H9 (cell line): ENCODE measurements at regions not wholly inside any gene's neighbourhood (a gene's known extent, or its start where the extent isn't known, plus 50 kb on each side); places are given as distances from the start of the nearest gene placed in this dataset.

Source experiments
- DNase-seq: peaks from one replicate; pipeline ENCODE4 v3.0.0-alpha.2; 2017
- H2AFZ ChIP-seq: one replicate; pipeline ENCODE4 v1.6.1; 2013; ENCODE audit warnings: mild to moderate bottlenecking, low read length, control low read depth, moderate library complexity
- H2AK5ac ChIP-seq: 2 replicates; pipeline ENCODE4 v1.6.1; 2013; ENCODE audit warnings: low read length, control low read depth, mixed read lengths; ENCODE audit not compliant: insufficient read length
- H2BK120ac ChIP-seq: one replicate; pipeline ENCODE4 v1.6.1; 2013; ENCODE audit warnings: low read depth, mild to moderate bottlenecking, low read length, control low read depth, inconsistent platforms; ENCODE audit not compliant: poor library complexity, severe bottlenecking
- H2BK12ac ChIP-seq: 2 replicates; pipeline ENCODE4 v1.6.1; 2013; ENCODE audit warnings: low read length, control low read depth, mixed read lengths, low read depth; ENCODE audit not compliant: insufficient read length
- H2BK15ac ChIP-seq: 2 replicates; pipeline ENCODE4 v1.6.1; 2013; ENCODE audit warnings: low read depth, low read length, control low read depth
- H2BK20ac ChIP-seq: one replicate; pipeline ENCODE4 v1.6.1; 2013; ENCODE audit warnings: low read depth, mild to moderate bottlenecking, low read length, control low read depth, inconsistent platforms; ENCODE audit not compliant: poor library complexity, severe bottlenecking
- H2BK5ac ChIP-seq: 2 replicates; pipeline ENCODE4 v1.6.1; 2013; ENCODE audit warnings: low read length, control low read depth, mixed read lengths; ENCODE audit not compliant: insufficient read length
- H3K14ac ChIP-seq: 2 replicates; pipeline ENCODE4 v1.6.1; 2013; ENCODE audit warnings: low read length, control low read depth; ENCODE audit not compliant: insufficient read depth
- H3K18ac ChIP-seq: 2 replicates; pipeline ENCODE4 v1.6.1; 2013; ENCODE audit warnings: low read depth, mild to moderate bottlenecking, mixed read lengths, low read length, control low read depth; ENCODE audit not compliant: insufficient read length
- H3K23ac ChIP-seq: 2 replicates; pipeline ENCODE4 v1.6.1; 2013; ENCODE audit warnings: low read length, control low read depth, mixed read lengths, low read depth; ENCODE audit not compliant: insufficient read length
- H3K23me2 ChIP-seq: 2 replicates; pipeline ENCODE4 v1.6.1; 2013; ENCODE audit warnings: low read depth, mild to moderate bottlenecking, mixed read lengths, low read length, control low read depth; ENCODE audit not compliant: insufficient read length, poor library complexity, severe bottlenecking
- H3K27ac ChIP-seq: 2 replicates; pipeline ENCODE4 v1.5.1; 2013; ENCODE audit warnings: low read length, control low read depth, mixed read lengths, low read depth; ENCODE audit not compliant: insufficient read length
- H3K27me3 ChIP-seq: 2 replicates; pipeline ENCODE4 v1.6.1; 2013; ENCODE audit warnings: low read length, control low read depth, inconsistent platforms; ENCODE audit not compliant: insufficient read depth
- H3K4ac ChIP-seq: 2 replicates; pipeline ENCODE4 v1.6.1; 2013; ENCODE audit warnings: low read depth, mild to moderate bottlenecking, control low read depth, inconsistent platforms, low read length, moderate library complexity
- H3K4me1 ChIP-seq: 2 replicates; pipeline ENCODE4 v1.6.1; 2013; ENCODE audit warnings: low read length, control low read depth, inconsistent platforms; ENCODE audit not compliant: insufficient read depth
- H3K4me2 ChIP-seq: 2 replicates; pipeline ENCODE4 v1.6.1; 2013; ENCODE audit warnings: low read length, control low read depth, mixed read lengths; ENCODE audit not compliant: insufficient read length, insufficient read depth
- H3K56ac ChIP-seq: 2 replicates; pipeline ENCODE4 v1.6.1; 2013; ENCODE audit warnings: low read depth, mild to moderate bottlenecking, mixed read lengths, low read length, control low read depth; ENCODE audit not compliant: insufficient read length
- H3K79me1 ChIP-seq: 2 replicates; pipeline ENCODE4 v1.6.1; 2013; ENCODE audit warnings: low read depth, mild to moderate bottlenecking, moderate library complexity, low read length, control low read depth, inconsistent platforms; ENCODE audit not compliant: insufficient read depth, poor library complexity, severe bottlenecking
- H3K79me2 ChIP-seq: 2 replicates; pipeline ENCODE4 v1.6.1; 2013; ENCODE audit warnings: low read length, control low read depth, inconsistent platforms; ENCODE audit not compliant: insufficient read depth
- H3K9ac ChIP-seq: 2 replicates; pipeline ENCODE4 v1.6.1; 2013; ENCODE audit warnings: low read length, control low read depth, mixed read lengths; ENCODE audit not compliant: insufficient read length; ENCODE audit errors: extremely low read depth
- H3K9me3 ChIP-seq: one replicate; pipeline ENCODE4 v1.6.1; 2013; ENCODE audit warnings: low read depth, low read length, inconsistent platforms; ENCODE audit not compliant: control insufficient read depth
- H3T11ph ChIP-seq: one replicate; pipeline ENCODE4 v1.6.1; 2013; ENCODE audit warnings: mild to moderate bottlenecking, low read length, control low read depth, inconsistent platforms
- H4K20me1 ChIP-seq: one replicate; pipeline ENCODE4 v1.6.1; 2013; ENCODE audit not compliant: control insufficient read depth, insufficient read length, insufficient read depth
- H4K5ac ChIP-seq: 2 replicates; pipeline ENCODE4 v1.6.1; 2013; ENCODE audit warnings: low read depth, mild to moderate bottlenecking, mixed read lengths, low read length, control low read depth; ENCODE audit not compliant: insufficient read length
- H4K8ac ChIP-seq: replicated peaks from 2 replicates; pipeline ENCODE4 v1.6.1; 2013; ENCODE audit warnings: low read length, control low read depth, mixed read lengths, low read depth; ENCODE audit not compliant: insufficient read length
- H4K91ac ChIP-seq: 2 replicates; pipeline ENCODE4 v1.6.1; 2013; ENCODE audit warnings: low read depth, mild to moderate bottlenecking, moderate library complexity, mixed read lengths, low read length, control low read depth; ENCODE audit not compliant: insufficient read length
- H3K27ac Mint-ChIP-seq, 3 experiments: 2 replicates in 2 of 3; 3 replicates in 1 of 3; pipeline ENCODE4 v1.8.0; 2020 to 2021; ENCODE audit warnings: mixed read lengths in 3 of 3, mild to moderate bottlenecking in 1 of 3, moderate library complexity in 1 of 3
- H3K27me3 Mint-ChIP-seq: 2 replicates; pipeline ENCODE4 v1.8.0; 2021; ENCODE audit warnings: low read depth, mild to moderate bottlenecking, moderate library complexity, mixed read lengths
- H3K36me3 Mint-ChIP-seq, 3 experiments: 2 replicates in 2 of 3; 3 replicates in 1 of 3; pipeline ENCODE4 v1.8.0; 2020 to 2021; ENCODE audit warnings: low read depth in 3 of 3, mixed read lengths in 3 of 3; ENCODE audit not compliant: insufficient read depth in 1 of 3
- H3K4me1 Mint-ChIP-seq, 2 experiments: 2 replicates each; pipeline ENCODE4 v1.8.0; 2020; ENCODE audit warnings: mixed read lengths in 2 of 2
- H3K4me3 Mint-ChIP-seq, 2 experiments: 2 replicates in 1 of 2; 3 replicates in 1 of 2; pipeline ENCODE4 v1.8.0; 2020 to 2021; ENCODE audit warnings: mild to moderate bottlenecking in 2 of 2, mixed read lengths in 2 of 2, moderate library complexity in 1 of 2
- H3K9me3 Mint-ChIP-seq, 2 experiments: 2 replicates in 1 of 2; 3 replicates in 1 of 2; pipeline ENCODE4 v1.8.0; 2020; ENCODE audit warnings: mild to moderate bottlenecking in 2 of 2, mixed read lengths in 2 of 2, moderate library complexity in 1 of 2
- WGBS: extraction: QIAGEN DNeasy Blood & Tissue Kit; methylation state at CpG from one replicate; pipeline ENCODE4 v1.1.7; 2013; ENCODE audit warnings: missing lambda C conversion rate, low lambda C conversion rate, mixed read lengths; ENCODE audit not compliant: insufficient read length; ENCODE audit errors: extremely low coverage; 5-methylcytosine and 5-hydroxymethylcytosine counted together
- TF ChIP-seq, protein P1 (sequence below): fragments of 200-600 bp; sonication (generic); conservative IDR thresholded peaks from 3 replicates; pipeline ENCODE4 v1.8.0; 2021; ENCODE audit warnings: antibody characterized with exemption, mild to moderate bottlenecking

DNA sequence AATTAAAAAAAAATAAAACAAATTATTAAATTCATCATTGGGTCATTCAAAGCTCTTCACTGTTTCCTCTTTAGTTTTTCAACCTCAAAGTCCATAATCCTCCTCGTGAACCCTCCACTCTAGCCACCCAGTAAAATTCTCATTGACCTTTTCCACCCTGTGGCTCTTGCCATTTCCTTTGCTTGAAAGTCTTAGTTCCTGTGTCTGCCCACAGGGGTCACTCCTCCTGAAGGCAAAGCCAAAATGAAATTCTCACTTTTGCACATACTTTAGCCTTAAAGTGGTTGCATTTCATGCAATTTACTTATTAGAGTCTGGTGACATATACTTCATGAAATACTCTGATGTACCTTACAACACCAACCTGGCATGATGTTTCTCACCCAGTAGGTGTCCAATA is 263.7 kb downstream of the BMP2 start:
- WGBS = no CpG with 5 or more reads among the region's 1 CpG
- Histone ChIP-seq H3K4me1 (no peaks in the 10 kb centered on the region), H3K27ac (no peak overlapping the region), H2AK5ac (no peak overlapping the region), H4K20me1 (no peaks in the 10 kb centered on the region), H2BK20ac (no peak overlapping the region), H3K4me2 (no peak overlapping the region), H4K8ac (no peak overlapping the region), H3K9me3 (no peaks in the 10 kb centered on the region), H3T11ph (no peak overlapping the region), H3K18ac (no peak overlapping the region), H3K79me1 (no peaks in the 10 kb centered on the region), H2BK12ac (no peak overlapping the region), H2BK5ac (no peak overlapping the region), H2AFZ (no peak overlapping the region), H3K23me2 (no peaks in the 10 kb centered on the region), H3K23ac (no peak overlapping the region), H3K9ac (no peak overlapping the region), H3K27me3 (no peaks in the 10 kb centered on the region), H3K4ac (no peak overlapping the region), H4K5ac (no peak overlapping the region), H4K91ac (no peak overlapping the region), H2BK120ac (no peak overlapping the region), H2BK15ac (no peak overlapping the region), H3K56ac (no peak overlapping the region), H3K14ac (no peak overlapping the region), H3K79me2 (no peaks in the 10 kb centered on the region)
- Mint-ChIP-seq H3K4me3 (no peak overlapping the region), H3K36me3 (peaks cover 0 to 11% (median 0%) of the 10 kb centered on the region in 3 experiments; a peak in 2 of 7 replicates), H3K4me1 (no peaks in the 10 kb centered on the region), H3K9me3 (0 out of 5 replicates have a peak, but pooled peaks cover 0 to 3% of the 10 kb centered on the region in 2 experiments), H3K27me3 (peaks cover 3% of the 10 kb centered on the region), H3K27ac (no peak overlapping the region)
- no peak for DNase-seq
- TF ChIP-seq, protein P1, sequence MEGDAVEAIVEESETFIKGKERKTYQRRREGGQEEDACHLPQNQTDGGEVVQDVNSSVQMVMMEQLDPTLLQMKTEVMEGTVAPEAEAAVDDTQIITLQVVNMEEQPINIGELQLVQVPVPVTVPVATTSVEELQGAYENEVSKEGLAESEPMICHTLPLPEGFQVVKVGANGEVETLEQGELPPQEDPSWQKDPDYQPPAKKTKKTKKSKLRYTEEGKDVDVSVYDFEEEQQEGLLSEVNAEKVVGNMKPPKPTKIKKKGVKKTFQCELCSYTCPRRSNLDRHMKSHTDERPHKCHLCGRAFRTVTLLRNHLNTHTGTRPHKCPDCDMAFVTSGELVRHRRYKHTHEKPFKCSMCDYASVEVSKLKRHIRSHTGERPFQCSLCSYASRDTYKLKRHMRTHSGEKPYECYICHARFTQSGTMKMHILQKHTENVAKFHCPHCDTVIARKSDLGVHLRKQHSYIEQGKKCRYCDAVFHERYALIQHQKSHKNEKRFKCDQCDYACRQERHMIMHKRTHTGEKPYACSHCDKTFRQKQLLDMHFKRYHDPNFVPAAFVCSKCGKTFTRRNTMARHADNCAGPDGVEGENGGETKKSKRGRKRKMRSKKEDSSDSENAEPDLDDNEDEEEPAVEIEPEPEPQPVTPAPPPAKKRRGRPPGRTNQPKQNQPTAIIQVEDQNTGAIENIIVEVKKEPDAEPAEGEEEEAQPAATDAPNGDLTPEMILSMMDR = peak; percentile 60
